ENCODE measurements at regions not wholly inside any gene's neighbourhood (a gene's known extent, or its start where the extent isn't known, plus 50 kb on each side); places are given as distances from the start of the nearest gene placed in this dataset.

- H2AFZ ChIP-seq (ENCODE audit: low read depth, low read length, severe bottlenecking) = no peak overlapping the region
These were observed 174.5 kb upstream of the PRNP start for GRCh38 chr20:4511776-4512175.

GRCh38 chr20:4509825-4510522 is 176.3 kb upstream of the PRNP start:
- H2AFZ ChIP-seq (ENCODE audit: low read depth, low read length, severe bottlenecking) = no peak overlapping the region

More at GRCh38 chr20:4511776-4512175, 174.5 kb upstream of the PRNP start:
- no peaks in the 10 kb centered on the region for H3K9me3 ChIP-seq (ENCODE audit: insufficient read depth, low read length)
- no peak overlapping the region for H3K4me2 ChIP-seq (ENCODE audit: low read depth, low read length, poor library complexity, severe bottlenecking)
- H3K79me2 ChIP-seq (ENCODE audit: insufficient read depth, low read length) = no peaks in the 10 kb centered on the region
- H3K9me2 ChIP-seq (replicated peaks; ENCODE audit: insufficient read depth, low read length) = no peaks in the 10 kb centered on the region
- no peak overlapping the region for H3K4me3 ChIP-seq (ENCODE audit: insufficient read depth, low read length, poor library complexity, severe bottlenecking)
- no peaks in the 10 kb centered on the region for H3K27me3 ChIP-seq (ENCODE audit: low read length)
- H4K20me1 ChIP-seq (ENCODE audit: low read depth, low read length) = no peaks in the 10 kb centered on the region
- H3K9ac ChIP-seq (ENCODE audit: low read length) = no peak overlapping the region
- no peaks in the 10 kb centered on the region for H3K36me3 ChIP-seq (ENCODE audit: low read length)
- TF ChIP-seq CTCF (IDR thresholded peaks at IDR 0.05; ENCODE audit: insufficient read depth, low read length, poor library complexity, severe bottlenecking) (no peak), EZH2phosphoT487 (conservative IDR thresholded peaks at IDR 0.05; ENCODE audit: low read length) (no peak)
- no peaks in the 10 kb centered on the region for H3F3A ChIP-seq (ENCODE audit: insufficient read depth)
- H3K27ac ChIP-seq (ENCODE audit: low read depth, low read length) = no peak overlapping the region

GRCh38 chr20:4508773-4509172 is 177.5 kb upstream of the PRNP start:
- Histone ChIP-seq H2AFZ (ENCODE audit: low read depth, low read length, severe bottlenecking) (no peak overlapping the region), H3K9me2 (replicated peaks; ENCODE audit: insufficient read depth, low read length) (no peaks in the 10 kb centered on the region), H3K79me2 (ENCODE audit: insufficient read depth, low read length) (no peaks in the 10 kb centered on the region), H4K20me1 (ENCODE audit: low read depth, low read length) (no peaks in the 10 kb centered on the region), H3K27me3 (ENCODE audit: low read length) (no peaks in the 10 kb centered on the region), H3K9ac (ENCODE audit: low read length) (no peak overlapping the region), H3K4me2 (ENCODE audit: low read depth, low read length, poor library complexity, severe bottlenecking) (no peak overlapping the region), H3K9me3 (ENCODE audit: insufficient read depth, low read length) (no peaks in the 10 kb centered on the region), H3K4me3 (ENCODE audit: insufficient read depth, low read length, poor library complexity, severe bottlenecking) (no peak overlapping the region), H3K36me3 (ENCODE audit: low read length) (no peaks in the 10 kb centered on the region), H3K27ac (ENCODE audit: low read depth, low read length) (no peak overlapping the region), H3F3A (ENCODE audit: insufficient read depth) (no peaks in the 10 kb centered on the region)
- TF ChIP-seq EZH2phosphoT487 (conservative IDR thresholded peaks at IDR 0.05; ENCODE audit: low read length) (no peak), CTCF (IDR thresholded peaks at IDR 0.05; ENCODE audit: insufficient read depth, low read length, poor library complexity, severe bottlenecking) (no peak)

More at GRCh38 chr20:4509825-4510522, 176.3 kb upstream of the PRNP start:
- Histone ChIP-seq H3K79me2 (ENCODE audit: insufficient read depth, low read length) (no peaks in the 10 kb centered on the region), H3K27ac (ENCODE audit: low read depth, low read length) (no peak overlapping the region), H3K9me2 (replicated peaks; ENCODE audit: insufficient read depth, low read length) (no peaks in the 10 kb centered on the region), H3K4me2 (ENCODE audit: low read depth, low read length, poor library complexity, severe bottlenecking) (no peak overlapping the region), H3F3A (ENCODE audit: insufficient read depth) (no peaks in the 10 kb centered on the region), H3K9me3 (ENCODE audit: insufficient read depth, low read length) (no peaks in the 10 kb centered on the region), H3K36me3 (ENCODE audit: low read length) (no peaks in the 10 kb centered on the region), H3K27me3 (ENCODE audit: low read length) (no peaks in the 10 kb centered on the region), H4K20me1 (ENCODE audit: low read depth, low read length) (no peaks in the 10 kb centered on the region), H3K4me3 (ENCODE audit: insufficient read depth, low read length, poor library complexity, severe bottlenecking) (no peak overlapping the region), H3K9ac (ENCODE audit: low read length) (no peak overlapping the region)
- TF ChIP-seq CTCF (IDR thresholded peaks at IDR 0.05; ENCODE audit: insufficient read depth, low read length, poor library complexity, severe bottlenecking) = no peak
- TF ChIP-seq EZH2phosphoT487 (conservative IDR thresholded peaks at IDR 0.05; ENCODE audit: low read length) = no peak

Data from SU-DHL-6 (cell line).